CD8-positive, alpha-beta memory T cell (primary cell): ENCODE measurements at regions not wholly inside any gene's neighbourhood (a gene's known extent, or its start where the extent isn't known, plus 50 kb on each side); places are given as distances from the start of the nearest gene placed in this dataset.

Experiments used
- CTCF ChIA-PET: fragments of 350-600 bp; sonication (Branson Sonifier 250); formaldehyde crosslinking; loops from one replicate; lab custom pipeline; 2021; ENCODE audit warnings: antibody characterized with exemption; lab: Charles Lee
- POLR2A ChIA-PET: fragments of 350-600 bp; sonication (Branson Sonifier 250); formaldehyde crosslinking; loops from one replicate; lab custom pipeline; 2021; ENCODE audit warnings: antibody characterized with exemption; lab: Charles Lee
- DNase-seq, 5 donors: peaks; one replicate each; pipeline versions ENCODE4 v3.0.0 to v3.0.0-alpha.2; 2020 to 2022; ENCODE audit warnings: mixed read lengths in 1 of 5
- H3K27ac ChIP-seq: one replicate; pipeline ENCODE4 v1.7.0; 2013; ENCODE audit warnings: low read depth, mild to moderate bottlenecking, low read length, moderate library complexity
- H3K27me3 ChIP-seq: 2 replicates; pipeline ENCODE4 v1.7.0; 2013; ENCODE audit warnings: low read length, mild to moderate bottlenecking; ENCODE audit not compliant: insufficient read depth, poor library complexity, severe bottlenecking
- H3K36me3 ChIP-seq: 2 replicates; pipeline ENCODE4 v1.7.0; 2013; ENCODE audit warnings: mild to moderate bottlenecking, low read length, moderate library complexity; ENCODE audit not compliant: insufficient read depth
- H3K4me1 ChIP-seq: 2 replicates; pipeline ENCODE4 v1.7.0; 2013; ENCODE audit warnings: mild to moderate bottlenecking, low read length, moderate library complexity; ENCODE audit not compliant: insufficient read depth
- H3K4me3 ChIP-seq: 2 replicates; pipeline ENCODE4 v1.7.0; 2013; ENCODE audit warnings: mild to moderate bottlenecking, low read length
- H3K9me3 ChIP-seq: 2 replicates; pipeline ENCODE4 v1.7.0; 2013; ENCODE audit warnings: mild to moderate bottlenecking, low read length
- H3K27ac Mint-ChIP-seq, 8 donors: one replicate each; pipeline ENCODE4 v1.8.0; 2020 to 2021; ENCODE audit warnings: mixed read lengths in 8 of 8, mild to moderate bottlenecking in 6 of 8, inconsistent platforms in 3 of 8, moderate library complexity in 3 of 8
- H3K27me3 Mint-ChIP-seq, 2 donors: one replicate each; pipeline ENCODE4 v1.8.0; 2020 to 2021; ENCODE audit warnings: mixed read lengths in 2 of 2, mild to moderate bottlenecking in 1 of 2, moderate library complexity in 1 of 2
- H3K36me3 Mint-ChIP-seq, 3 donors: one replicate each; pipeline ENCODE4 v1.8.0; 2020 to 2021; ENCODE audit warnings: mixed read lengths in 3 of 3, inconsistent platforms in 1 of 3, mild to moderate bottlenecking in 1 of 3
- H3K4me1 Mint-ChIP-seq, 3 donors: one replicate each; pipeline ENCODE4 v1.8.0; 2020 to 2021; ENCODE audit warnings: mixed read lengths in 3 of 3, inconsistent platforms in 1 of 3, mild to moderate bottlenecking in 1 of 3
- H3K4me3 Mint-ChIP-seq, 7 donors: one replicate each; pipeline ENCODE4 v1.8.0; 2020 to 2021; ENCODE audit warnings: mixed read lengths in 7 of 7, mild to moderate bottlenecking in 6 of 7, moderate library complexity in 4 of 7, inconsistent platforms in 2 of 7
- H3K9me3 Mint-ChIP-seq, 5 donors: one replicate each; pipeline ENCODE4 v1.8.0; 2020 to 2022; ENCODE audit warnings: mixed read lengths in 5 of 5, mild to moderate bottlenecking in 3 of 5, moderate library complexity in 2 of 5, inconsistent platforms in 1 of 5

DNA sequence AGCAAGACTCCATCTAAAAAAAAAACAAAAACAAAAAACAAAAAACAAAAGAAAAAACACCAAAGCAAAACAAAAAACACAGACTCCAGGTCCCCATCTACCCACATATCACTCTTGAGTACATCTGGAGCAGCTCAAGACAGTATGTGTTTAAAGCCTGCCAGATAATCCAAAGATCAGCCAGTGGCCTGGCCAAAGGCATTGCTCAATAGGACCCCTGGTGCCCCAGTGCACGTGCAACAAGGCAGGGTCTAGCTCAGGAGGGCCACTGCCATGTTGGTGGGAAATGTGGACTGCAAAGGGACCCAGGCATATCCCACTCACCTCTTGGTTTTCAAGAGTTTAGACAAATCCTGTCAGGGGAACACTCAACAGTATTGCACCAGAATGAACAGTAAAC is 279.5 kb downstream of the RPLP1 start:
- POLR2A ChIA-PET, result no interaction called here
- H3K4me3 Mint-ChIP-seq, result no peak overlapping the region
- peaks cover 0 to 1% (median 0%) of the 10 kb centered on the region in 3 donors for H3K36me3 Mint-ChIP-seq
- DNase-seq, result no peak
- no peak overlapping the region for H3K27ac Mint-ChIP-seq
- H3K9me3 Mint-ChIP-seq, result peaks cover 0 to 1% (median 0%) of the 10 kb centered on the region in 5 donors
- H3K4me1 Mint-ChIP-seq, result peaks cover 9 to 32% (median 16%) of the 10 kb centered on the region in 3 donors
- H3K9me3 ChIP-seq, result no peaks in the 10 kb centered on the region
- no peak overlapping the region for H3K27ac ChIP-seq
- CTCF ChIA-PET, result interaction anchor here (1.1 to 1.2 kb wide), 2 partner anchors 18 to 20 kb away, joined by 4 to 5 read pairs; no protein-coding TSS in a partner anchor
- H3K36me3 ChIP-seq, result no peaks in the 10 kb centered on the region
- peaks cover 0 to 3% of the 10 kb centered on the region in 2 donors for H3K27me3 Mint-ChIP-seq
- H3K27me3 ChIP-seq, result no peaks in the 10 kb centered on the region
- peaks cover 4% of the 10 kb centered on the region for H3K4me1 ChIP-seq
- H3K4me3 ChIP-seq, result no peak overlapping the region

DNA sequence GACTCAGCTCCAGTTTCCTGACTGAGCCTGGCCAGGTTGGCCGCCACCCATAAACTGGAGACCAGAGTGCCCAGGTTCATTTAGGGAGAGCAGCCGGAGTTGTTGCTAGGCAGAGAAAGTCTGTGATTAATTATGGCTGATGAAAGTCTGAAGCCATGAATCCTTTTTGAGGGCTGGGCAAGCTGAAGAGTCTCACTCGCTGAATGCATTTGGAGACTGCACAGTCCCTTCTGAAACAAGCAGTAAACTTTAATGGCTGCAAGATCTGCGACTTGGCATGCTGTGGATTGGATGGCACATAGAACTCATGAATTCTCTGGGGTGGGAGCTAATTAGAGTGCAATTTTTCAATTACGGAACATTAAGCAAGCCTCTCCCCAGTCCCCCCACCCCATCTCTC is 282.1 kb downstream of the RPLP1 start:
- CTCF ChIA-PET, result interaction anchor here (1.1 to 2.3 kb wide), 2 partner anchors 14 to 26 kb away, joined by 3 to 8 read pairs; no protein-coding TSS in a partner anchor
- Mint-ChIP-seq H3K36me3 (peaks cover 0 to 2% (median 0%) of the 10 kb centered on the region in 3 donors), H3K4me3 (no peak overlapping the region), H3K9me3 (peaks cover 0 to 1% (median 0%) of the 10 kb centered on the region in 5 donors), H3K4me1 (peaks cover 0 to 14% (median 0%) of the 10 kb centered on the region in 3 donors), H3K27ac (no peak overlapping the region), H3K27me3 (peaks cover 0 to 9% of the 10 kb centered on the region in 2 donors)
- no peak for DNase-seq
- POLR2A ChIA-PET, result no interaction called here
- H3K36me3 ChIP-seq, result no peaks in the 10 kb centered on the region
- no peaks in the 10 kb centered on the region for H3K27me3 ChIP-seq
- no peaks in the 10 kb centered on the region for H3K4me1 ChIP-seq
- H3K4me3 ChIP-seq, result no peak overlapping the region
- H3K27ac ChIP-seq, result no peak overlapping the region
- no peaks in the 10 kb centered on the region for H3K9me3 ChIP-seq

DNA sequence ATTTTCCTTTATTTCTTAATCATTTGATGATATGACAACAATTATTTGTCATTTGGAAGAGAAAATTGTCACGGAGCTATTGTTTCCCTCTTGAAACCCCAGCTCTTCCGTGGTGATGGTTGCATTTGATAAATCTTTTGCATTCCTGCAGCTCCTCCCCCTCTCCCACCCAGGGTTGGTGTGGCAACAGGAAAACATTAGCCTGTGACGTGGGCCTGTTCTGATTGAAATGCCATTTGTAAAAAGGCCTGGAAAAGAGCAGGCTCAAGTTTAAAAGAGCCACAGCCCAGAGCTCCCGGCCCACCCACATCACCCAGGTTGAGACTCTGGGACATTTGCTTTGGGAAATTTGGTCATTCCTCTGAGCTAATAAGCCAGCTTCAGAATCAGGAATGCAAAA is 282.5 kb downstream of the RPLP1 start:
- Histone ChIP-seq H3K9me3 (no peaks in the 10 kb centered on the region), H3K4me1 (no peaks in the 10 kb centered on the region), H3K27me3 (no peaks in the 10 kb centered on the region), H3K36me3 (no peaks in the 10 kb centered on the region), H3K4me3 (no peak overlapping the region), H3K27ac (no peak overlapping the region)
- ChIA-PET POLR2A (no interaction called here), CTCF (interaction anchor here (1.1 kb wide), 1 partner anchor 26 kb away, joined by 3 read pairs; no protein-coding TSS in a partner anchor)
- peaks cover 0 to 1% (median 0%) of the 10 kb centered on the region in 5 donors for H3K9me3 Mint-ChIP-seq
- H3K27me3 Mint-ChIP-seq, result peaks cover 0 to 9% of the 10 kb centered on the region in 2 donors
- no peak for DNase-seq
- H3K4me3 Mint-ChIP-seq, result no peak overlapping the region
- no peak overlapping the region for H3K27ac Mint-ChIP-seq
- peaks cover 0 to 2% (median 0%) of the 10 kb centered on the region in 3 donors for H3K36me3 Mint-ChIP-seq
- H3K4me1 Mint-ChIP-seq, result peaks cover 0 to 12% (median 0%) of the 10 kb centered on the region in 3 donors

DNA sequence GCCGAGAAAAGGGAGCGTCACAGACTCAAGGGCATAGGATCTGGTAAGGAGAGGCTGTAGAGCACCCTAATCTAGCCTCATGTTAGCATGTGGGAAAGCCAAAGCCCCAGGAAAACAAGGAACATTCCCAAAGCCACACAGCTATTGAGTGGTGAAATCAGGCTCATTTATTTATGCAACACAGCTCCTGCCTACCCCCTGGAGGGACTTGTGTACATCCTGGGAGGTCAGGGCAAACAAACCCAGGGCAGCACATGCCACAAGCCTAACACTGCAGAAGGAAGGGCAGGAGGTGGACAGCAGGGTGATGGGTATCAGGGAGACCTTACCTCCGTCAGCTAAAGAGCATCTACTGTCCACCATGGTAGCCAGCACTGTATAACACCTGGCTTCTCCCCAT is 283.5 kb downstream of the RPLP1 start:
- no peak for DNase-seq
- Histone ChIP-seq H3K27ac (no peak overlapping the region), H3K27me3 (no peaks in the 10 kb centered on the region), H3K4me1 (no peaks in the 10 kb centered on the region), H3K4me3 (no peak overlapping the region), H3K9me3 (no peaks in the 10 kb centered on the region), H3K36me3 (no peaks in the 10 kb centered on the region)
- ChIA-PET POLR2A (no interaction called here), CTCF (no interaction called here)
- H3K4me3 Mint-ChIP-seq, result no peak overlapping the region
- peaks cover 0 to 13% of the 10 kb centered on the region in 2 donors for H3K27me3 Mint-ChIP-seq
- H3K27ac Mint-ChIP-seq, result no peak overlapping the region
- H3K4me1 Mint-ChIP-seq, result peaks cover 0 to 6% (median 0%) of the 10 kb centered on the region in 3 donors
- H3K36me3 Mint-ChIP-seq, result peaks cover 0 to 2% (median 0%) of the 10 kb centered on the region in 3 donors
- peaks cover 0 to 4% (median 0%) of the 10 kb centered on the region in 5 donors for H3K9me3 Mint-ChIP-seq

DNA sequence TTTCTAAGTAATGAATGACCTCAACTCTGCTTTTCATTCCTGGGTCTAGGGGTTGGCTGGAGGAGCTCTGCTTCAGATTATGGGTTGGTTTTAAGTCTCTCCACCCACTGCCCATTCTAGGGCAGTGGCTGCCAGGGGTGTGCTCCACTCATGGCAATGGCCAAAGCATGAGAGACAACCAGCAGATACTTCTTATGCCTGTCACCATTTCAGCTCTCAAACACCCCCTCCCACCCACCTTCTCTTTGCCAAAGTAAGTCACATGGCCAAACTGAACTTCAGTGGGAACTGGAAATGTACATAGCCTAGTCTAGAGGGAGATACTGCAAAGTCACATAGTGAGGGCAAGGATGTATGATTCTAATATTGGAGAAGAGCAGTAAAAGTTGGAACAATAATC is 285.3 kb downstream of the RPLP1 start:
- peaks cover 0 to 4% (median 2%) of the 10 kb centered on the region in 3 donors for H3K36me3 Mint-ChIP-seq
- no peak overlapping the region for H3K4me3 Mint-ChIP-seq
- CTCF ChIA-PET, result interaction anchor here (0.9 to 1.1 kb wide), 3 partner anchors 12 to 162 kb away, joined by 3 read pairs; no protein-coding TSS in a partner anchor
- H3K4me3 ChIP-seq, result no peak overlapping the region
- peaks cover 0 to 4% (median 0%) of the 10 kb centered on the region in 5 donors for H3K9me3 Mint-ChIP-seq
- H3K27ac ChIP-seq, result no peak overlapping the region
- H3K9me3 ChIP-seq, result no peaks in the 10 kb centered on the region
- DNase-seq, result no peak
- peaks cover 0 to 13% of the 10 kb centered on the region in 2 donors for H3K27me3 Mint-ChIP-seq
- H3K36me3 ChIP-seq, result no peaks in the 10 kb centered on the region
- POLR2A ChIA-PET, result no interaction called here
- H3K4me1 ChIP-seq, result no peaks in the 10 kb centered on the region
- H3K27ac Mint-ChIP-seq, result no peak overlapping the region
- H3K27me3 ChIP-seq, result no peaks in the 10 kb centered on the region
- H3K4me1 Mint-ChIP-seq, result peaks cover under 1 to 2% (median 1%) of the 10 kb centered on the region in 3 donors

GRCh38 chr15:69740684-69741083 is 288.1 kb downstream of the RPLP1 start:
- H3K4me3 ChIP-seq, result no peak overlapping the region
- ChIA-PET POLR2A (no interaction called here), CTCF (no interaction called here)
- no peak overlapping the region for H3K27ac Mint-ChIP-seq
- H3K4me3 Mint-ChIP-seq, result no peak overlapping the region
- H3K27ac ChIP-seq, result no peak overlapping the region
- H3K9me3 ChIP-seq, result no peaks in the 10 kb centered on the region
- H3K9me3 Mint-ChIP-seq, result peaks cover 0 to 4% (median 0%) of the 10 kb centered on the region in 5 donors
- H3K27me3 Mint-ChIP-seq, result peaks cover 0 to 11% of the 10 kb centered on the region in 2 donors
- H3K27me3 ChIP-seq, result no peaks in the 10 kb centered on the region
- H3K4me1 Mint-ChIP-seq, result peaks cover 17 to 23% (median 22%) of the 10 kb centered on the region in 3 donors
- peaks cover 18% of the 10 kb centered on the region for H3K4me1 ChIP-seq
- H3K36me3 Mint-ChIP-seq, result peaks cover 0 to 4% (median 2%) of the 10 kb centered on the region in 3 donors
- no peak for DNase-seq
- no peaks in the 10 kb centered on the region for H3K36me3 ChIP-seq

DNA sequence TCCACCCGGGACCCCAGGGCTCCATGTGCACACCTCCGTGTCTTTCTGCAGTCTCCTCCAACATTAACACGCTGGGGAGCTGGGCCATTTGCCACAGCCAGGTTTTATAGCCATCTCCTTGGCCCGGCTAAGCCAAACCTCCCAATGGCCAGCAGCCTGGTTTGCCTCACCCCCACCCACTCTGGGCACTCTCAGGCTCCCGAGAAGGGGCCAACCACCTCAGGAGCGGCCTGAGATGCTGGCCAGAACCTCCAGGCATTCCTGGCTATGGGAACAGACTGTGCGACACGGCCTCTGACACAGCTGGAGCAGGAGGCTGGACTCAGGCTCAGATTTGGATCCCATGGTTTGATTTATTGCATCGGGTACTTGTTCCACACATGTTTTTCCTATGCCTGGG is 289.7 kb downstream of the RPLP1 start:
- Mint-ChIP-seq H3K27ac (no peak overlapping the region), H3K4me1 (peaks cover 17 to 23% (median 22%) of the 10 kb centered on the region in 3 donors), H3K27me3 (peaks cover 0 to 13% of the 10 kb centered on the region in 2 donors), H3K36me3 (peaks cover 0 to 4% (median 0%) of the 10 kb centered on the region in 3 donors), H3K9me3 (peaks cover 0 to 4% (median 0%) of the 10 kb centered on the region in 5 donors), H3K4me3 (no peak overlapping the region)
- Histone ChIP-seq H3K27me3 (no peaks in the 10 kb centered on the region), H3K4me3 (no peak overlapping the region), H3K36me3 (no peaks in the 10 kb centered on the region), H3K4me1 (peaks cover 18% of the 10 kb centered on the region), H3K27ac (no peak overlapping the region), H3K9me3 (no peaks in the 10 kb centered on the region)
- ChIA-PET CTCF (no interaction called here), POLR2A (no interaction called here)
- no peak for DNase-seq

- Mint-ChIP-seq H3K9me3 (peaks cover 0 to 4% (median 0%) of the 10 kb centered on the region in 5 donors), H3K4me3 (no peak overlapping the region), H3K4me1 (peaks cover 17 to 23% (median 22%) of the 10 kb centered on the region in 3 donors), H3K36me3 (peaks cover 0 to 4% (median 0%) of the 10 kb centered on the region in 3 donors), H3K27me3 (peaks cover 0 to 15% of the 10 kb centered on the region in 2 donors), H3K27ac (peak overlapping the region in 2 of 8 donors; percentile 17 to 47)
- H3K27me3 ChIP-seq, result no peaks in the 10 kb centered on the region
- H3K4me3 ChIP-seq, result no peak overlapping the region
- no peaks in the 10 kb centered on the region for H3K9me3 ChIP-seq
- no peak for DNase-seq
- ChIA-PET CTCF (interaction anchor here (0.9 to 1.6 kb wide), 3 partner anchors 15 to 744 kb away, joined by 3 to 5 read pairs (median 5); no protein-coding TSS in a partner anchor), POLR2A (no interaction called here)
- H3K36me3 ChIP-seq, result no peaks in the 10 kb centered on the region
- H3K27ac ChIP-seq, result no peak overlapping the region
- peaks cover 18% of the 10 kb centered on the region for H3K4me1 ChIP-seq
Observed at GRCh38 chr15:69743091-69743490, 290.5 kb downstream of the RPLP1 start.
